GM12892 (cell line): ENCODE measurements at regions not wholly inside any gene's neighbourhood (a gene's known extent, or its start where the extent isn't known, plus 50 kb on each side); places are given as distances from the start of the nearest gene placed in this dataset.
"Not testable (repeated sequence)": the region's sequence is repeated elsewhere in the genome, so short reads cannot be mapped to it uniquely, and the experiment has no call there.

Source experiments
- POLR2A ChIP-seq: IDR thresholded peaks from 2 replicates; pipeline ENCODE4 v1.6.1; 2011; ENCODE audit warnings: low read depth, low read length, control low read depth
- POLR2AphosphoS5 ChIP-seq: IDR thresholded peaks from 2 replicates; pipeline ENCODE4 v1.6.1; 2011; ENCODE audit warnings: low read depth, low read length, control low read depth

GRCh38 chr6:10311546-10312405 is 103.1 kb downstream of the TFAP2A start:
- not testable (repeated sequence) for TF ChIP-seq POLR2AphosphoS5, POLR2A
